ENCODE measurements at regions not wholly inside any gene's neighbourhood (a gene's known extent, or its start where the extent isn't known, plus 50 kb on each side); places are given as distances from the start of the nearest gene placed in this dataset.

- Histone ChIP-seq H3K27ac (no peak overlapping the region), H3K9me3 (no peaks in the 10 kb centered on the region), H3K4me1 (no peaks in the 10 kb centered on the region), H3K36me3 (no peaks in the 10 kb centered on the region), H3K4me3 (no peak overlapping the region), H3K27me3 (no peaks in the 10 kb centered on the region)
- WGBS, 4 donors = 65 to 84% (median 73%) methylated on average over 3 of the region's 3 CpGs
- DNase-seq = no peak
- no peak for ATAC-seq
- intact Hi-C loops (cut with DNase I) = no loop called here
- TF ChIP-seq CTCF (IDR thresholded peaks at IDR 0.05) (no peak), POLR2A (IDR thresholded peaks at IDR 0.05) (no peak)
Measured at GRCh38 chr2:142218471-142218870, 87.7 kb upstream of the LRP1B start.

GRCh38 chr2:142217804-142218203, 87.0 kb upstream of the LRP1B start:
- no peak for TF ChIP-seq CTCF (IDR thresholded peaks at IDR 0.05)
- no peak for TF ChIP-seq POLR2A (IDR thresholded peaks at IDR 0.05)
- no peak for ATAC-seq

GRCh38 chr2:142200062-142200461, 69.2 kb upstream of the LRP1B start:
- WGBS, 4 donors = 80 to 90% (median 82%) methylated on average over 1 of the region's 1 CpG
- H3K36me3 ChIP-seq = no peaks in the 10 kb centered on the region
- no peak for ATAC-seq
- no peaks in the 10 kb centered on the region for H3K4me1 ChIP-seq
- intact Hi-C loops (cut with DNase I) = no loop called here
- TF ChIP-seq POLR2A (IDR thresholded peaks at IDR 0.05) (no peak), CTCF (IDR thresholded peaks at IDR 0.05) (no peak)
- DNase-seq = no peak
- no peaks in the 10 kb centered on the region for H3K27me3 ChIP-seq
- H3K27ac ChIP-seq = no peak overlapping the region
- H3K4me3 ChIP-seq = no peak overlapping the region
- no peaks in the 10 kb centered on the region for H3K9me3 ChIP-seq

More at GRCh38 chr2:142217804-142218203, 87.0 kb upstream of the LRP1B start:
- no peak for DNase-seq
- Histone ChIP-seq H3K36me3 (no peaks in the 10 kb centered on the region), H3K4me3 (no peak overlapping the region), H3K4me1 (no peaks in the 10 kb centered on the region), H3K27ac (no peak overlapping the region), H3K9me3 (no peaks in the 10 kb centered on the region), H3K27me3 (no peaks in the 10 kb centered on the region)
- intact Hi-C loops (cut with DNase I) = no loop called here

GRCh38 chr2:142199073-142199472, 68.3 kb upstream of the LRP1B start:
- DNase-seq = no peak
- Histone ChIP-seq H3K36me3 (no peaks in the 10 kb centered on the region), H3K27me3 (no peaks in the 10 kb centered on the region), H3K4me3 (no peak overlapping the region), H3K9me3 (no peaks in the 10 kb centered on the region), H3K4me1 (no peaks in the 10 kb centered on the region), H3K27ac (no peak overlapping the region)
- WGBS, 4 donors = 51 to 82% (median 78%) methylated on average over 2 of the region's 2 CpGs
- TF ChIP-seq CTCF (IDR thresholded peaks at IDR 0.05) (no peak), POLR2A (IDR thresholded peaks at IDR 0.05) (no peak)
- ATAC-seq = no peak
- intact Hi-C loops (cut with DNase I) = no loop called here
